DND-41 (cell line): ENCODE measurements at regions not wholly inside any gene's neighbourhood (a gene's known extent, or its start where the extent isn't known, plus 50 kb on each side); places are given as distances from the start of the nearest gene placed in this dataset.

Source experiments
- CTCF ChIP-seq: IDR thresholded peaks from 2 replicates; pipeline ENCODE4 v1.5.1; 2012; ENCODE audit warnings: borderline replicate concordance, low read length, moderate library complexity, mild to moderate bottlenecking; ENCODE audit not compliant: poor library complexity, severe bottlenecking; ENCODE audit errors: extremely low read depth
- EZH2 ChIP-seq: IDR thresholded peaks from 3 replicates; pipeline ENCODE4 v1.6.1; 2012; ENCODE audit warnings: borderline replicate concordance, low read depth, mild to moderate bottlenecking, moderate library complexity, low read length, inconsistent platforms; ENCODE audit not compliant: severe bottlenecking

GRCh38 chr10:36624551-36625100 is 500.8 kb upstream of the ANKRD30A start:
- no peak for TF ChIP-seq EZH2
- TF ChIP-seq CTCF, result no peak
